ENCODE measurements at regions not wholly inside any gene's neighbourhood (a gene's known extent, or its start where the extent isn't known, plus 50 kb on each side); places are given as distances from the start of the nearest gene placed in this dataset.

DNA sequence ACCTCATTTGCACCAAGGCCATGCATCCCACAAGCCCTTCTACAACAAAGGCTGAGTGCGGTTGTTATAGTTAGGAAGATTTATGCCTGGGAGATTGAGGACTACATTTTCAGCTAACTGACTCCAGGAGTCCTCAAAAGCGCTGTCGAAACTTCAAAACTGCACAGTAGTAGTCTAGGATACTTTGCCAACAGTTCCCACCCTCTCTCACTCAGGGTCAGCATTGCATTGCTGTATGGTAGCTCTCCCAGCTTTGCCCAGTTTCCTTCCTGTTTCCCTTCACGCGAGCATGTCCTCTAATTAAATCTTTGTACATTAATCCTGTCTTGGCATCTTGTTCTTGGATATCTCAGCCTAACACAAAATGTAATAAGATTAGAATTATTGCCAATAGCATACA, 420.6 kb upstream of the UBE2E3 start:
- TF ChIP-seq RFX5 (IDR thresholded peaks at IDR 0.05; ENCODE audit: low read depth, low read length), result no peak
- TF ChIP-seq, protein P1, sequence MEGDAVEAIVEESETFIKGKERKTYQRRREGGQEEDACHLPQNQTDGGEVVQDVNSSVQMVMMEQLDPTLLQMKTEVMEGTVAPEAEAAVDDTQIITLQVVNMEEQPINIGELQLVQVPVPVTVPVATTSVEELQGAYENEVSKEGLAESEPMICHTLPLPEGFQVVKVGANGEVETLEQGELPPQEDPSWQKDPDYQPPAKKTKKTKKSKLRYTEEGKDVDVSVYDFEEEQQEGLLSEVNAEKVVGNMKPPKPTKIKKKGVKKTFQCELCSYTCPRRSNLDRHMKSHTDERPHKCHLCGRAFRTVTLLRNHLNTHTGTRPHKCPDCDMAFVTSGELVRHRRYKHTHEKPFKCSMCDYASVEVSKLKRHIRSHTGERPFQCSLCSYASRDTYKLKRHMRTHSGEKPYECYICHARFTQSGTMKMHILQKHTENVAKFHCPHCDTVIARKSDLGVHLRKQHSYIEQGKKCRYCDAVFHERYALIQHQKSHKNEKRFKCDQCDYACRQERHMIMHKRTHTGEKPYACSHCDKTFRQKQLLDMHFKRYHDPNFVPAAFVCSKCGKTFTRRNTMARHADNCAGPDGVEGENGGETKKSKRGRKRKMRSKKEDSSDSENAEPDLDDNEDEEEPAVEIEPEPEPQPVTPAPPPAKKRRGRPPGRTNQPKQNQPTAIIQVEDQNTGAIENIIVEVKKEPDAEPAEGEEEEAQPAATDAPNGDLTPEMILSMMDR (conservative IDR thresholded peaks at IDR 0.05; ENCODE audit: low read depth, low read length), result no peak
- TF ChIP-seq NFE2L2 (IDR thresholded peaks at IDR 0.05; ENCODE audit: low read depth, low read length), result no peak
